HCT116 (cell line): ENCODE measurements at regions not wholly inside any gene's neighbourhood (a gene's known extent, or its start where the extent isn't known, plus 50 kb on each side); places are given as distances from the start of the nearest gene placed in this dataset.

Source experiments
- ATAC-seq: fragments of 200-7000 bp; cut with Tn5 transposase; 2 replicates; pipeline ENCODE4 v1.9.1; 2020; ENCODE audit warnings: mild to moderate bottlenecking, moderate library complexity
- BruUV-seq: library from RNA; stranded (reverse); fragments of 400-500 nt; replicated peaks from 2 replicates; lab custom pipeline; 2021; lab: Mats Ljungman, UMichigan
- CTCF ChIA-PET: fragments of 300-600 bp; sonication (Branson Sonifier 250); formaldehyde crosslinking; loops from one replicate; lab custom pipeline; 2021; ENCODE audit warnings: antibody characterized with exemption; lab: Charles Lee
- POLR2A ChIA-PET: fragments of 300-600, 350-600 bp; sonication (Branson Sonifier 250); formaldehyde crosslinking; loops from one replicate; lab custom pipeline; 2021; ENCODE audit warnings: antibody characterized with exemption; lab: Charles Lee
- RAD21 ChIA-PET, 2 experiments: fragments of 300-600 bp; sonication (Branson Sonifier 250); formaldehyde crosslinking; loops; one replicate each; lab custom pipeline; 2023; ENCODE audit warnings: low total read pairs in 2 of 2; ENCODE audit not compliant: uncharacterized antibody in 2 of 2, unreplicated experiment in 2 of 2, low non-redundant PET in 1 of 2; lab: Charles Lee
- DNase-seq: peaks from one replicate; pipeline ENCODE4 v3.0.0-alpha.2; 2010; ENCODE audit warnings: low read depth, low spot score
- H2AFZ ChIP-seq: fragments of 200-600 bp; shearing (Covaris generic), sonication (generic); 2 replicates; pipeline ENCODE4 v1.6.1; 2017; ENCODE audit warnings: low read depth, mixed run types, mixed read lengths, antibody characterized with exemption, low read length; ENCODE audit not compliant: poor library complexity, severe bottlenecking
- H3K27ac ChIP-seq: 2 replicates; pipeline ENCODE4 v1.5.1; 2012; ENCODE audit warnings: low read depth, low read length
- H3K27me3 ChIP-seq: fragments of 200-600 bp; sonication (generic); 2 replicates; pipeline ENCODE4 v1.6.1; 2016; ENCODE audit warnings: mixed run types, low read length, mixed read lengths; ENCODE audit not compliant: insufficient read depth
- H3K36me3 ChIP-seq, 2 experiments: fragments of 200-500 bp in 1 of 2; fragments of 200-600 bp in 1 of 2; sonication (Bioruptor generic) in 1 of 2; sonication (generic) in 1 of 2; 2 replicates each; pipeline versions ENCODE4 v1.5.1 to v1.6.1; 2014 to 2016; ENCODE audit warnings: low read length in 2 of 2, inconsistent platforms in 1 of 2, mixed read lengths in 1 of 2, mixed run types in 1 of 2; ENCODE audit not compliant: insufficient read depth in 2 of 2, control insufficient read depth in 1 of 2
- H3K4me1 ChIP-seq, 2 experiments: fragments of 200-600 bp in 1 of 2; sonication (generic) in 1 of 2; 2 replicates each; pipeline versions ENCODE4 v1.5.1 to v1.6.1; 2012 to 2017; ENCODE audit warnings: low read length in 2 of 2, inconsistent platforms in 1 of 2, mild to moderate bottlenecking in 1 of 2, mixed read lengths in 1 of 2, mixed run types in 1 of 2, moderate library complexity in 1 of 2; ENCODE audit not compliant: insufficient read depth in 2 of 2, control insufficient read depth in 1 of 2
- H3K4me2 ChIP-seq: fragments of 200-600 bp; sonication (generic); 2 replicates; pipeline ENCODE4 v1.6.1; 2017; ENCODE audit warnings: mixed run types, low read length, mixed read lengths
- H3K4me3 ChIP-seq, 2 experiments: fragments of 200-600 bp in 1 of 2; sonication (generic) in 1 of 2; replicated peaks in 1 of 2; 2 replicates each; pipeline ENCODE4 v1.5.1; 2011 to 2016; ENCODE audit warnings: low read length in 2 of 2, control low read depth in 1 of 2, low read depth in 1 of 2, mild to moderate bottlenecking in 1 of 2, mixed read lengths in 1 of 2, mixed run types in 1 of 2
- H3K79me2 ChIP-seq: fragments of 200-600 bp; sonication (generic); 2 replicates; pipeline ENCODE4 v1.6.1; 2017; ENCODE audit warnings: mild to moderate bottlenecking, mixed run types, low read length, moderate library complexity, mixed read lengths; ENCODE audit not compliant: insufficient read depth
- H3K9ac ChIP-seq: fragments of 200-600 bp; sonication (generic); 2 replicates; pipeline ENCODE4 v1.6.1; 2016; ENCODE audit warnings: low read length, mixed read lengths
- H3K9me2 ChIP-seq: fragments of 200-600 bp; sonication (generic), shearing (Covaris generic); 2 replicates; pipeline ENCODE4 v1.6.1; 2017; ENCODE audit warnings: mixed run types, mild to moderate bottlenecking, moderate library complexity; ENCODE audit not compliant: insufficient read depth
- H3K9me3 ChIP-seq, 2 experiments: fragments of 200-500 bp in 1 of 2; fragments of 200-600 bp in 1 of 2; sonication (Bioruptor generic) in 1 of 2; sonication (generic) in 1 of 2; 2 replicates each; pipeline ENCODE4 v1.6.1; 2014 to 2017; ENCODE audit warnings: low read length in 2 of 2, mixed read lengths in 2 of 2, inconsistent platforms in 1 of 2, low read depth in 1 of 2, mild to moderate bottlenecking in 1 of 2, mixed run types in 1 of 2, moderate library complexity in 1 of 2; ENCODE audit not compliant: control insufficient read depth in 1 of 2, insufficient read depth in 1 of 2
- H4K20me1 ChIP-seq: fragments of 200-600 bp; sonication (generic), shearing (Covaris generic); 2 replicates; pipeline ENCODE4 v1.6.1; 2017; ENCODE audit warnings: mixed run types, mild to moderate bottlenecking, moderate library complexity; ENCODE audit not compliant: insufficient read depth
- CTCF ChIP-seq, 3 experiments: fragments of 200-600 bp in 1 of 3; sonication (generic) in 1 of 3; IDR thresholded peaks in 2 of 3; conservative IDR thresholded peaks in 1 of 3; 2 replicates each; pipeline ENCODE4 v1.5.1; 2012 to 2017; ENCODE audit warnings: low read depth in 2 of 3, low read length in 2 of 3, antibody characterized with exemption in 1 of 3, borderline replicate concordance in 1 of 3, control low read depth in 1 of 3, mild to moderate bottlenecking in 1 of 3, mixed read lengths in 1 of 3, mixed run types in 1 of 3, moderate library complexity in 1 of 3; ENCODE audit not compliant: insufficient read depth in 1 of 3
- EGR1 ChIP-seq: IDR thresholded peaks from 2 replicates; pipeline ENCODE4 v1.6.1; 2012; ENCODE audit warnings: low read depth
- ELF1 ChIP-seq: IDR thresholded peaks from 2 replicates; pipeline ENCODE4 v1.6.1; 2012; ENCODE audit warnings: low read depth, borderline replicate concordance
- EZH2 ChIP-seq: fragments of 200-600 bp; sonication (generic); IDR thresholded peaks from 2 replicates; pipeline ENCODE4 v1.6.1; 2017; ENCODE audit warnings: antibody characterized with exemption, mixed run types
- JUND ChIP-seq: IDR thresholded peaks from 2 replicates; pipeline ENCODE4 v1.6.1; 2012
- RAD21 ChIP-seq: IDR thresholded peaks from 2 replicates; pipeline ENCODE4 v1.6.1; 2012; ENCODE audit warnings: low read depth, mild to moderate bottlenecking
- SIN3A ChIP-seq: IDR thresholded peaks from 2 replicates; pipeline ENCODE4 v1.6.1; 2012; ENCODE audit warnings: low read depth
- SRF ChIP-seq: IDR thresholded peaks from 2 replicates; pipeline ENCODE4 v1.6.1; 2012; ENCODE audit warnings: low read depth
- YY1 ChIP-seq: IDR thresholded peaks from 2 replicates; pipeline ENCODE4 v1.6.1; 2011; ENCODE audit warnings: low read length, low read depth, moderate library complexity, mild to moderate bottlenecking; ENCODE audit not compliant: insufficient replicate concordance; ENCODE audit errors: extremely low read depth
- ZBTB33 ChIP-seq: IDR thresholded peaks from 2 replicates; pipeline ENCODE4 v1.6.1; 2011; ENCODE audit warnings: mild to moderate bottlenecking, low read length, moderate library complexity; ENCODE audit not compliant: insufficient replicate concordance; ENCODE audit errors: extremely low read depth
- ZFX ChIP-seq: fragments of 450-650 bp; IDR thresholded peaks from 2 replicates; pipeline ENCODE4 v1.6.1; 2017
- ZNF274 ChIP-seq: fragments of 200-500 bp; sonication (Bioruptor generic); IDR thresholded peaks from 2 replicates; pipeline ENCODE4 v1.6.1; 2014; ENCODE audit warnings: mild to moderate bottlenecking, low read depth, low read length, inconsistent platforms
- intact Hi-C: fragments of 100-400 bp; cut with micrococcal nuclease; formaldehyde crosslinking; loops from 2 replicates; pipeline ENCODE4 v1.10.0; 2022
- TF ChIP-seq, protein P1 (sequence below): IDR thresholded peaks from 2 replicates; pipeline ENCODE4 v1.6.1; 2012

DNA sequence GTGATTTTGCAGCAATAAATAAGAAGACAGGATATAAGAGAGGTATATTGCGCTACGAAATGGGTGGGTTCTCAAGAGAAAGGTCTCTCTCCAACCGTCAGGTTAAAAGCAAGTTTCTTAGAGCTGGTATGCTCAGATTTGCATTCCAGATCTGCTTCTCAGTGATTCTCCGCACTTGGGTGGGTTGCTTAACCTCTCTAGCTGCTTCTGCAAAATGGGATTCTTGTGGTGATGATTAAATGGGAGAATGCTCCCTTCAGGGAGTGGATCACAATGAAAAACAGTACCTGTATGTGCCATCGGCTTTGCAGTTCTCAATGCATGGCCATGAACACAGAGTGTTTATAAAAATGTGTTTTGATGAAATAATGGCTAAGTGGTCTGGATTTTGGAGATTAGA is 477.7 kb downstream of the TNS1 start:
- Histone ChIP-seq H3K27ac (no peak overlapping the region), H4K20me1 (no peaks in the 10 kb centered on the region), H3K36me3 (no peaks in the 10 kb centered on the region), H3K9me3 (no peaks in the 10 kb centered on the region), H3K4me3 (no peak overlapping the region), H3K4me2 (no peak overlapping the region), H3K4me1 (no peaks in the 10 kb centered on the region), H3K27me3 (peaks cover 50% of the 10 kb centered on the region), H3K79me2 (no peaks in the 10 kb centered on the region), H2AFZ (no peak overlapping the region), H3K9ac (no peak overlapping the region), H3K9me2 (no peaks in the 10 kb centered on the region)
- no peak for TF ChIP-seq YY1
- TF ChIP-seq ZNF274 = no peak
- no peak for TF ChIP-seq CTCF (IDR thresholded peaks at IDR 0.05 in 2 of 3, conservative IDR thresholded peaks at IDR 0.05 in 1 of 3; ENCODE audit: borderline replicate concordance in 1 of 3, insufficient read depth in 1 of 3, low read depth in 2 of 3, low read length in 2 of 3)
- intact Hi-C loops = no loop called here
- DNase-seq (no peak), ATAC-seq (no peak)
- ChIA-PET CTCF (no interaction called here), POLR2A (no interaction called here), RAD21 (no interaction called here)
- BruUV-seq = no TSS peak

- Histone ChIP-seq H3K4me1 (no peaks in the 10 kb centered on the region), H3K9me3 (no peaks in the 10 kb centered on the region), H3K4me3 (no peak overlapping the region), H3K4me2 (no peak overlapping the region), H2AFZ (no peak overlapping the region), H4K20me1 (no peaks in the 10 kb centered on the region), H3K9me2 (no peaks in the 10 kb centered on the region), H3K36me3 (no peaks in the 10 kb centered on the region), H3K79me2 (no peaks in the 10 kb centered on the region), H3K27me3 (peaks cover 54% of the 10 kb centered on the region), H3K27ac (no peak overlapping the region), H3K9ac (no peak overlapping the region)
- intact Hi-C loops = no loop called here
- DNase-seq = no peak
- POLR2A ChIA-PET = no interaction called here
- CTCF ChIA-PET = no interaction called here
- ATAC-seq = no peak
- RAD21 ChIA-PET = no interaction called here
- TF ChIP-seq ELF1 (no peak), RAD21 (no peak), SRF (no peak), ZBTB33 (no peak), EZH2 (no peak), ZFX (no peak), SIN3A (no peak), JUND (no peak), ZNF274 (no peak), CTCF (IDR thresholded peaks at IDR 0.05 in 2 of 3, conservative IDR thresholded peaks at IDR 0.05 in 1 of 3; ENCODE audit: borderline replicate concordance in 1 of 3, insufficient read depth in 1 of 3, low read depth in 2 of 3, low read length in 2 of 3) (no peak), EGR1 (no peak)
- TF ChIP-seq, protein P1, sequence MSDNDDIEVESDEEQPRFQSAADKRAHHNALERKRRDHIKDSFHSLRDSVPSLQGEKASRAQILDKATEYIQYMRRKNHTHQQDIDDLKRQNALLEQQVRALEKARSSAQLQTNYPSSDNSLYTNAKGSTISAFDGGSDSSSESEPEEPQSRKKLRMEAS = no peak
- BruUV-seq = no TSS peak
These were observed 479.5 kb downstream of the TNS1 start for GRCh38 chr2:217523286-217523685.
